Activated CD4-positive, alpha-beta memory T cell treated with anti-CD3 and anti-CD28 coated beads for 36 hours (primary cell): ENCODE measurements at regions not wholly inside any gene's neighbourhood (a gene's known extent, or its start where the extent isn't known, plus 50 kb on each side); places are given as distances from the start of the nearest gene placed in this dataset.

ENCODE experiments used
- CTCF ChIA-PET: fragments of 350-600 bp; sonication (Branson Sonifier 250); formaldehyde crosslinking; loops from one replicate; lab custom pipeline; 2021; ENCODE audit warnings: antibody characterized with exemption, inconsistent platforms; lab: Charles Lee
- POLR2A ChIA-PET: fragments of 350-600 bp; sonication (Branson Sonifier 250); formaldehyde crosslinking; loops from one replicate; lab custom pipeline; 2021; ENCODE audit warnings: antibody characterized with exemption; lab: Charles Lee
- DNase-seq: peaks from one replicate; pipeline ENCODE4 v3.0.0-alpha.2; 2020
- H3K27ac Mint-ChIP-seq: one replicate; pipeline ENCODE4 v1.8.0; 2021; ENCODE audit warnings: mixed read lengths
- H3K27me3 Mint-ChIP-seq: one replicate; pipeline ENCODE4 v1.8.0; 2021; ENCODE audit warnings: mixed read lengths
- H3K36me3 Mint-ChIP-seq: one replicate; pipeline ENCODE4 v1.8.0; 2021; ENCODE audit warnings: mixed read lengths
- H3K4me1 Mint-ChIP-seq: one replicate; pipeline ENCODE4 v1.8.0; 2021; ENCODE audit warnings: low read depth, mixed read lengths
- H3K4me3 Mint-ChIP-seq: one replicate; pipeline ENCODE4 v1.8.0; 2021; ENCODE audit warnings: mild to moderate bottlenecking, mixed read lengths
- H3K9me3 Mint-ChIP-seq: one replicate; pipeline ENCODE4 v1.8.0; 2021; ENCODE audit warnings: mixed read lengths
- intact Hi-C: fragments of 100-400 bp; cut with micrococcal nuclease; formaldehyde crosslinking; loops from one replicate; pipeline ENCODE4 v1.15.1; 2023

DNA sequence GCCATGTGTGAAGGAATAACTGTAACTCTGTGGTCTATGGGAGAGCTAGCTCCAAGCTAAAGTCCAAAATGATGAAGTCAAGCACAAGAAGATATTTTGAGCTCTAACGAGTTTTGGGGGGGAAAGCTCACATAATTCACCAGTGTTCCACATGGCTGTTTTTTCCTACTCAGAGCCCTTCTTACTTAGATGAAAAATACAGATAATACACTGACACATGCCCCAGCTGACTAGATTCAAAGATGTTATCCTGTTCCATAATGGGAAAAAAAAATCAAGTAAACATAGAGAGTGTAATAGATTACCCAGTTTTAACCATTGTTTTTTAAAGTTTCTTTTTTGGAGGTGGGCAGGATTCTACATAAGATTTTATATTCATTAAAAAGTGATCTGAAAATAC lies 86.6 kb downstream of the PRLHR start:
- Mint-ChIP-seq H3K9me3 (no peaks in the 10 kb centered on the region), H3K4me1 (no peaks in the 10 kb centered on the region), H3K27ac (no peak overlapping the region), H3K36me3 (no peaks in the 10 kb centered on the region), H3K4me3 (no peak overlapping the region), H3K27me3 (peaks cover 2% of the 10 kb centered on the region)
- no peak for DNase-seq
- ChIA-PET CTCF (interaction anchor here (1.2 kb wide), 1 partner anchor 49 kb away, joined by 4 read pairs; no protein-coding TSS in a partner anchor), POLR2A (no interaction called here)
- intact Hi-C loops: no loop called here

DNA sequence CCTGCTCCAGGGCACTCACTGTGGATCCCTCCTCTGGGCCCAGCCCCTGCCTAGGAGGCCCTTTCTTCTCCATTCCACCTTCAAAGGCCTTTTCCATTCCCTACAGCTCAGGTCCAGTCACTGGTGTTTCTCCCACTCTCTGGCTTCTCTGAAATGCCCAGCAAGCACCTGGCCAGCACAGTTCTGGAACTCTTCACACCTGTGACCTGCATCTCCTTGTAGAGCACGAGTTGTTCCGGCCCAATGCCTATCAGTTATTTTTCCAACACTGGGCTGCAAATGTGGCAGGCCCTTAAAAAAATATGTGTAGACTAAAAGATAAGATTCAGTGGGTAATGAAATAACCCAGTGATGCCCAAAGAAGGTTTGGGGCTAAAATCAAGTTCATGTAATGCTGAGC lies 87.1 kb downstream of the PRLHR start:
- no peak overlapping the region for H3K4me3 Mint-ChIP-seq
- no peaks in the 10 kb centered on the region for H3K4me1 Mint-ChIP-seq
- no peak for DNase-seq
- H3K36me3 Mint-ChIP-seq: no peaks in the 10 kb centered on the region
- H3K27ac Mint-ChIP-seq: no peak overlapping the region
- POLR2A ChIA-PET: no interaction called here
- H3K27me3 Mint-ChIP-seq: peaks cover 2% of the 10 kb centered on the region
- H3K9me3 Mint-ChIP-seq: no peaks in the 10 kb centered on the region
- intact Hi-C loops: no loop called here
- CTCF ChIA-PET: no interaction called here

DNA sequence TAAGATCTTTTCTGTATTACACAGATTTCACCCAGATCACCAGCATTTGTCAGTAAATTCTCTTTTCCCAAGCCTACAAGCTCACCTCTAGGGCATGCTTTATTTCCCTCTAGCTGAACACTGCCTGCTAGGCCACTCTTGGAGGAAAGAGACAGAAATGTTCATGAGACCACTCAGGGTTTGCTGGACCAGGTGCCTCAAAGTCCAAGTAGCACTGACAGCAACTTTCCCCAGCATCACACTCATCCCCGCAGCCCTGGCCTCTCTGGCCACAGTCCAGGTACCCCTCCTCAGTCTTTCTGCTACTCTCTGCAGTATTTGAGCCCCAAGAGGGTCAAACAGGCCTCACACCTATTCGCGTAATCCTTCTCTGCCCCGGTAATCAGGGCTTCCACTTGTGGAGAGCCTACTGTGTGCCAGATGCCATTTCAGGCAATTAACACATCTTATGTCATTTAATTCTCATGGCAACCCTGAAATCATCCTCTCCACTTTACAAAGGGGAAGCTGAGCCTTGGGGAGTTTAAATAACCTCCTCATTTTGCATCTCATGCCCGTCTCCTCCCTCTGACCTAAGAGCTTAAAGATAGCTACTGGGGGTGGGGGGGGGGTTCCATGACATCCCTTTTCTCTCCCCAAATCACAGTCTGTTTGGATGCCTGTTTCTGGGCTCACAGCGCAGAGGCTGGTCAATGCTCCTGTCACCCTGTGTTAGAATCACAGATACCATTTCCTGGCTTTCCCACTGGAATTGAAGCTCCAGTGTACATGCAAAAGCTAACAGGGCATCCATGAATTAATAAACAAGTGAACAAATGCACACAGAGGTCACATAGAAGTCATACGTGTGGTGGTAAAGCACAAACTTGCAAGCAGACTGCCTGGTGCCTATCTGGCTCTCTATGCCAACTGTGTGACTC lies 88.5 kb downstream of the PRLHR start:
- no peaks in the 10 kb centered on the region for H3K27me3 Mint-ChIP-seq
- no peaks in the 10 kb centered on the region for H3K9me3 Mint-ChIP-seq
- H3K27ac Mint-ChIP-seq: no peak overlapping the region
- intact Hi-C loops: no loop called here
- ChIA-PET CTCF (no interaction called here), POLR2A (no interaction called here)
- no peaks in the 10 kb centered on the region for H3K36me3 Mint-ChIP-seq
- H3K4me3 Mint-ChIP-seq: no peak overlapping the region
- H3K4me1 Mint-ChIP-seq: no peaks in the 10 kb centered on the region
- no peak for DNase-seq

GRCh38 chr10:118505363-118505762 lies 90.1 kb downstream of the PRLHR start:
- peaks cover 3% of the 10 kb centered on the region for H3K27me3 Mint-ChIP-seq
- ChIA-PET CTCF (no interaction called here), POLR2A (no interaction called here)
- intact Hi-C loops: no loop called here
- H3K4me3 Mint-ChIP-seq: no peak overlapping the region
- H3K27ac Mint-ChIP-seq: no peak overlapping the region
- no peaks in the 10 kb centered on the region for H3K4me1 Mint-ChIP-seq
- H3K36me3 Mint-ChIP-seq: no peaks in the 10 kb centered on the region
- DNase-seq: no peak
- H3K9me3 Mint-ChIP-seq: no peaks in the 10 kb centered on the region

DNA sequence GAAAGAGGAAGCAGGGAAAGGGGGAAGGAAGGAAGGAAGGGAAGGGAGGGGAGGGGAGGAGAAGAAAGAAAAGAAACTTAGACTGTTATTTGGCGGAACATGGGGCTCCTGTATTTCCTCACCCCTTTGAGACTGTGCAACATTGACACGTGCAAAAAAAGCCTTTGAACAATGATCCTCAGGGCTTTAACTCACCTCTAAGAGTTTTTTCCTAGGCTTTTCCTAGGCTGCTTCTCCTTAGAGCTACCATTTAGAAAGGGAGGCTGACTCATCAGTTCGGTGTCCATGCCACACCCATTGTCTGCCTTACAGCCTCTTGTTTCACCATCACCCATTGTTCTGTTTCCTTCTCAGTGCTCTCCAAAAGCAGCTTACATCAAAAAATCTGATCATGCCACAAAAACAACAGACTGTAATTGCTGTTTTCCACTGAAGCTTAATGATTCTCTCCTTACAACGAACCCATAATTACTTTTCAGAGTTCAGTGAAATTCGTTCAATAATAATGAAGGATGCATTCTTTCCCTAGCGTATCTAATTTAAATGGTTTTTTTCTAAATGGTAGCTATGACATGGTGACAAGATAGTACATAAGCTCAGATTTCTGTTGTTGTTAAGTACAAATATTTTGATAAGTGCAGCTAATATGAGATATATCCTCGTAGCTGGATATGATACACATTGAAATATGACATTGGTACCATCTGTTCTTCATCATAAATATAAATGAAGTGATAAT lies 90.8 kb downstream of the PRLHR start:
- intact Hi-C loops: no loop called here
- Mint-ChIP-seq H3K27ac (no peak overlapping the region), H3K4me3 (no peak overlapping the region), H3K27me3 (peaks cover 6% of the 10 kb centered on the region), H3K4me1 (no peaks in the 10 kb centered on the region), H3K9me3 (no peaks in the 10 kb centered on the region), H3K36me3 (no peaks in the 10 kb centered on the region)
- POLR2A ChIA-PET: no interaction called here
- CTCF ChIA-PET: no interaction called here
- DNase-seq: no peak

- Mint-ChIP-seq H3K27me3 (peaks cover 9% of the 10 kb centered on the region), H3K4me1 (no peaks in the 10 kb centered on the region), H3K4me3 (no peak overlapping the region), H3K36me3 (no peaks in the 10 kb centered on the region), H3K9me3 (no peaks in the 10 kb centered on the region), H3K27ac (no peak overlapping the region)
- intact Hi-C loops: no loop called here
- ChIA-PET CTCF (no interaction called here), POLR2A (interaction anchor here (0.7 kb wide), 1 partner anchor 258 kb away, joined by 3 read pairs; no protein-coding TSS in a partner anchor)
- DNase-seq: no peak
Observed at GRCh38 chr10:118504044-118504443, 91.4 kb downstream of the PRLHR start.

DNA sequence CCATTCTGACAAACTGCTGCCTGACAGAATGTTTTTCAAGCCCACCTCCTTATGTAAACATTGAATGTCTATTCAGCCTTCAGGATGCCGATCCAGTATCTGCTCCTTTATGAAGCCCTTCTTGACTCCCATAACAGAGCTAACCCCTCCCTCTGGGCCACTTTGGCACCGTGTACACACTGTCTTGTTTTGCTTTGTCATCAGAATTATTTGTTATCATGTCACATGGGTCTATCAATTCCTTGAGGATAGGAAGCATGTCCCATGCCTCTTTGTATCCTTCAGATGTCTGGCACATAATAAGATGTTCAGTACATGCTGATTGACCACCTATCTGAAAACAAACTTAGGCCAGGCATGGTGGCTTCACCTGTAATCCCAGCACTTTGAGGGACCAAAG lies 92.3 kb downstream of the PRLHR start:
- no peak overlapping the region for H3K4me3 Mint-ChIP-seq
- DNase-seq: no peak
- intact Hi-C loops: no loop called here
- no peaks in the 10 kb centered on the region for H3K9me3 Mint-ChIP-seq
- POLR2A ChIA-PET: no interaction called here
- no peaks in the 10 kb centered on the region for H3K36me3 Mint-ChIP-seq
- CTCF ChIA-PET: no interaction called here
- H3K4me1 Mint-ChIP-seq: no peaks in the 10 kb centered on the region
- H3K27ac Mint-ChIP-seq: no peak overlapping the region
- peaks cover 9% of the 10 kb centered on the region for H3K27me3 Mint-ChIP-seq

GRCh38 chr10:118501637-118502440 lies 93.6 kb downstream of the PRLHR start:
- H3K27ac Mint-ChIP-seq: no peak overlapping the region
- H3K36me3 Mint-ChIP-seq: no peaks in the 10 kb centered on the region
- no peaks in the 10 kb centered on the region for H3K9me3 Mint-ChIP-seq
- H3K27me3 Mint-ChIP-seq: peaks cover 9% of the 10 kb centered on the region
- CTCF ChIA-PET: no interaction called here
- no peaks in the 10 kb centered on the region for H3K4me1 Mint-ChIP-seq
- no peak for DNase-seq
- POLR2A ChIA-PET: no interaction called here
- H3K4me3 Mint-ChIP-seq: no peak overlapping the region
- intact Hi-C loops: no loop called here

GRCh38 chr10:118501171-118501570 lies 94.3 kb downstream of the PRLHR start:
- intact Hi-C loops: no loop called here
- ChIA-PET POLR2A (no interaction called here), CTCF (no interaction called here)
- Mint-ChIP-seq H3K9me3 (no peaks in the 10 kb centered on the region), H3K4me1 (no peaks in the 10 kb centered on the region), H3K4me3 (no peak overlapping the region), H3K27me3 (peaks cover 12% of the 10 kb centered on the region), H3K27ac (no peak overlapping the region), H3K36me3 (no peaks in the 10 kb centered on the region)
- no peak for DNase-seq

- Mint-ChIP-seq H3K9me3 (no peaks in the 10 kb centered on the region), H3K36me3 (no peaks in the 10 kb centered on the region), H3K27ac (no peak overlapping the region), H3K4me3 (no peak overlapping the region), H3K4me1 (no peaks in the 10 kb centered on the region), H3K27me3 (peaks cover 12% of the 10 kb centered on the region)
- CTCF ChIA-PET: no interaction called here
- no peak for DNase-seq
- POLR2A ChIA-PET: no interaction called here
- intact Hi-C loops: no loop called here
Observed at GRCh38 chr10:118500477-118501104, 94.9 kb downstream of the PRLHR start.

GRCh38 chr10:118499186-118499585 lies 96.3 kb downstream of the PRLHR start:
- no peak overlapping the region for H3K27ac Mint-ChIP-seq
- ChIA-PET CTCF (no interaction called here), POLR2A (no interaction called here)
- intact Hi-C loops: no loop called here
- no peaks in the 10 kb centered on the region for H3K9me3 Mint-ChIP-seq
- H3K4me3 Mint-ChIP-seq: no peak overlapping the region
- no peak for DNase-seq
- no peaks in the 10 kb centered on the region for H3K4me1 Mint-ChIP-seq
- no peaks in the 10 kb centered on the region for H3K36me3 Mint-ChIP-seq
- peaks cover 15% of the 10 kb centered on the region for H3K27me3 Mint-ChIP-seq

DNA sequence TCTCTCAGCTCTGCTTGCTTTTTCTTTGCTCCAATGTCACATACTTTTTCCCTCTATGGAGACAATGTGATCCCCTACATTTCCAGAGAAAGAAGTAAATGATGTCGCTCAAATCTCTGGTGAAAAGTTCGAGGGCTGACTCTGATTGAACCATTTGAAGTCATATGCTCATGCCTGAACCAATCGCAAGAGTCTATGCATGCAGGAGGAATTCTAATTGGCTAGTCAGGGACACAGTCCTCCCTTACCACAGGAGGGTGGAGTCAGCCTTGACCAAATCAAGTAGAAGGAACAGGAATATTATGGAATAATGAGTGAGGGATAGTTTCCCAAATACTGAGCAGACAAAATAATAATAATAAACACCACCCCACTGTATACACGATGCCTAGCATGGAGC lies 96.8 kb downstream of the PRLHR start:
- Mint-ChIP-seq H3K27me3 (peaks cover 15% of the 10 kb centered on the region), H3K27ac (no peak overlapping the region), H3K9me3 (no peaks in the 10 kb centered on the region), H3K4me3 (no peak overlapping the region), H3K4me1 (no peaks in the 10 kb centered on the region), H3K36me3 (no peaks in the 10 kb centered on the region)
- POLR2A ChIA-PET: no interaction called here
- no peak for DNase-seq
- CTCF ChIA-PET: no interaction called here
- intact Hi-C loops: no loop called here
